Lower leg skin (tissue), 3 donors: ENCODE measurements at regions not wholly inside any gene's neighbourhood (a gene's known extent, or its start where the extent isn't known, plus 50 kb on each side); places are given as distances from the start of the nearest gene placed in this dataset.

Source experiments
- POLR2A ChIP-seq, 2 donors: fragments of 450-650 bp; IDR thresholded peaks; one replicate each; pipeline ENCODE4 v1.6.1; 2016 to 2017; ENCODE audit warnings: antibody characterized with exemption in 2 of 2, mild to moderate bottlenecking in 1 of 2, moderate library complexity in 1 of 2
- TF ChIP-seq, protein P1 (sequence below), 3 donors: fragments of 450-650 bp; IDR thresholded peaks; one replicate each; pipeline ENCODE4 v1.5.1; 2016; ENCODE audit warnings: antibody characterized with exemption in 3 of 3, mild to moderate bottlenecking in 3 of 3, moderate library complexity in 2 of 3

- TF ChIP-seq, protein P1, sequence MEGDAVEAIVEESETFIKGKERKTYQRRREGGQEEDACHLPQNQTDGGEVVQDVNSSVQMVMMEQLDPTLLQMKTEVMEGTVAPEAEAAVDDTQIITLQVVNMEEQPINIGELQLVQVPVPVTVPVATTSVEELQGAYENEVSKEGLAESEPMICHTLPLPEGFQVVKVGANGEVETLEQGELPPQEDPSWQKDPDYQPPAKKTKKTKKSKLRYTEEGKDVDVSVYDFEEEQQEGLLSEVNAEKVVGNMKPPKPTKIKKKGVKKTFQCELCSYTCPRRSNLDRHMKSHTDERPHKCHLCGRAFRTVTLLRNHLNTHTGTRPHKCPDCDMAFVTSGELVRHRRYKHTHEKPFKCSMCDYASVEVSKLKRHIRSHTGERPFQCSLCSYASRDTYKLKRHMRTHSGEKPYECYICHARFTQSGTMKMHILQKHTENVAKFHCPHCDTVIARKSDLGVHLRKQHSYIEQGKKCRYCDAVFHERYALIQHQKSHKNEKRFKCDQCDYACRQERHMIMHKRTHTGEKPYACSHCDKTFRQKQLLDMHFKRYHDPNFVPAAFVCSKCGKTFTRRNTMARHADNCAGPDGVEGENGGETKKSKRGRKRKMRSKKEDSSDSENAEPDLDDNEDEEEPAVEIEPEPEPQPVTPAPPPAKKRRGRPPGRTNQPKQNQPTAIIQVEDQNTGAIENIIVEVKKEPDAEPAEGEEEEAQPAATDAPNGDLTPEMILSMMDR (IDR thresholded peaks at IDR 0.05) = no peak
- no peak for TF ChIP-seq POLR2A (IDR thresholded peaks at IDR 0.05)
Observed at GRCh38 chr1:232404981-232405731, 224.8 kb downstream of the SIPA1L2 start.
